Smooth muscle cell (in vitro differentiated cells): ENCODE measurements at regions not wholly inside any gene's neighbourhood (a gene's known extent, or its start where the extent isn't known, plus 50 kb on each side); places are given as distances from the start of the nearest gene placed in this dataset.

ENCODE experiments used
- DNase-seq: peaks from one replicate; lab custom pipeline; 2025; ENCODE audit not compliant: unreplicated experiment; lab: John Stamatoyannopoulos, UW
- H2AFZ ChIP-seq: fragments of 200-600 bp; sonication (generic); 2 replicates; pipeline ENCODE4 v1.6.0; 2016; ENCODE audit warnings: antibody characterized with exemption, low read depth, mild to moderate bottlenecking
- H3F3A ChIP-seq: fragments of 200-600 bp; sonication (generic); 2 replicates; pipeline ENCODE4 v1.6.0; 2017; ENCODE audit warnings: antibody characterized with exemption, low read depth
- H3K27ac ChIP-seq: fragments of 200-600 bp; sonication (generic); 2 replicates; pipeline ENCODE4 v1.5.1; 2016; ENCODE audit warnings: low read depth, mild to moderate bottlenecking
- H3K27me3 ChIP-seq: fragments of 200-600 bp; sonication (generic); 2 replicates; pipeline ENCODE4 v1.6.1; 2016; ENCODE audit warnings: low read depth, mild to moderate bottlenecking
- H3K36me3 ChIP-seq: fragments of 200-600 bp; sonication (generic); 2 replicates; pipeline ENCODE4 v1.5.1; 2016; ENCODE audit warnings: low read depth
- H3K4me1 ChIP-seq: fragments of 200-600 bp; sonication (generic); 2 replicates; pipeline ENCODE4 v1.5.1; 2016; ENCODE audit warnings: low read depth
- H3K4me2 ChIP-seq: fragments of 200-600 bp; sonication (generic); 2 replicates; pipeline ENCODE4 v1.6.0; 2016; ENCODE audit warnings: mild to moderate bottlenecking
- H3K4me3 ChIP-seq: fragments of 200-600 bp; sonication (generic); 2 replicates; pipeline ENCODE4 v1.5.1; 2016; ENCODE audit warnings: mild to moderate bottlenecking
- H3K79me2 ChIP-seq: fragments of 200-600 bp; sonication (generic); 2 replicates; pipeline ENCODE4 v1.6.0; 2016; ENCODE audit warnings: low read depth, mild to moderate bottlenecking
- H3K9ac ChIP-seq: fragments of 200-600 bp; sonication (generic); 2 replicates; pipeline ENCODE4 v1.6.0; 2016; ENCODE audit warnings: low read depth
- H3K9me3 ChIP-seq: fragments of 200-600 bp; sonication (generic); replicated peaks from 2 replicates; pipeline ENCODE4 v1.5.1; 2016; ENCODE audit warnings: low read depth
- H4K20me1 ChIP-seq: fragments of 200-600 bp; sonication (generic); 2 replicates; pipeline ENCODE4 v1.6.0; 2016; ENCODE audit warnings: low read depth
- WGBS: methylation state at CpG from one replicate; pipeline ENCODE4 v1.1.7; 2016; ENCODE audit warnings: low lambda C conversion rate; 5-methylcytosine and 5-hydroxymethylcytosine counted together
- TF ChIP-seq, protein P1 (sequence below): fragments of 200-600 bp; sonication (generic); IDR thresholded peaks from 2 replicates; pipeline ENCODE4 v1.5.1; 2017; ENCODE audit warnings: borderline replicate concordance, mild to moderate bottlenecking, antibody characterized with exemption; ENCODE audit not compliant: insufficient read depth, poor library complexity, severe bottlenecking

DNA sequence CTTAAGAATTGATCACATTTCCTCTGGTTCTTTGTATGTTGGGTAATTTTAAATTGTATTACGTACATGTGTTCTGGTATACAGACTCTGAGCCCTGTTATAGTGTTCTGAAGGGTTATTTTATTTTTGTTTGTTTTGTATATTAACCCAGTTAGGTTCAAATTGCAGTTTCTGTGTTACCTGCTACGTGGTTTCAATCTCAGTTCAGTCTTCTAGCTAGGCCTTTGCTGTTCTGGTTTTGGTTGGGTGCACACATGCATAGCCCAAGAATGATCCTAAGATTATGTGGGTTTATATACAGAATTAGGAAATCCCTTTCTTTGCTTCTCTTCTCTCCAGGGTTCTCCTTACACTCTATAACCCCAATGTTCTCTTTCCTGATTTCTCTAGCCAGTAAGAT lies 161.0 kb downstream of the PPP1R2C start:
- no peaks in the 10 kb centered on the region for H3K9me3 ChIP-seq
- no peaks in the 10 kb centered on the region for H3K27me3 ChIP-seq
- H3F3A ChIP-seq, result no peaks in the 10 kb centered on the region
- no peak overlapping the region for H3K27ac ChIP-seq
- H3K79me2 ChIP-seq, result no peaks in the 10 kb centered on the region
- no peaks in the 10 kb centered on the region for H3K4me1 ChIP-seq
- H3K36me3 ChIP-seq, result no peaks in the 10 kb centered on the region
- no peak overlapping the region for H2AFZ ChIP-seq
- H4K20me1 ChIP-seq, result no peaks in the 10 kb centered on the region
- WGBS, result 91% methylated on average over 2 of the region's 2 CpGs
- no peak overlapping the region for H3K4me2 ChIP-seq
- no peak for DNase-seq
- H3K4me3 ChIP-seq, result no peak overlapping the region
- TF ChIP-seq, protein P1, sequence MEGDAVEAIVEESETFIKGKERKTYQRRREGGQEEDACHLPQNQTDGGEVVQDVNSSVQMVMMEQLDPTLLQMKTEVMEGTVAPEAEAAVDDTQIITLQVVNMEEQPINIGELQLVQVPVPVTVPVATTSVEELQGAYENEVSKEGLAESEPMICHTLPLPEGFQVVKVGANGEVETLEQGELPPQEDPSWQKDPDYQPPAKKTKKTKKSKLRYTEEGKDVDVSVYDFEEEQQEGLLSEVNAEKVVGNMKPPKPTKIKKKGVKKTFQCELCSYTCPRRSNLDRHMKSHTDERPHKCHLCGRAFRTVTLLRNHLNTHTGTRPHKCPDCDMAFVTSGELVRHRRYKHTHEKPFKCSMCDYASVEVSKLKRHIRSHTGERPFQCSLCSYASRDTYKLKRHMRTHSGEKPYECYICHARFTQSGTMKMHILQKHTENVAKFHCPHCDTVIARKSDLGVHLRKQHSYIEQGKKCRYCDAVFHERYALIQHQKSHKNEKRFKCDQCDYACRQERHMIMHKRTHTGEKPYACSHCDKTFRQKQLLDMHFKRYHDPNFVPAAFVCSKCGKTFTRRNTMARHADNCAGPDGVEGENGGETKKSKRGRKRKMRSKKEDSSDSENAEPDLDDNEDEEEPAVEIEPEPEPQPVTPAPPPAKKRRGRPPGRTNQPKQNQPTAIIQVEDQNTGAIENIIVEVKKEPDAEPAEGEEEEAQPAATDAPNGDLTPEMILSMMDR, result no peak
- no peak overlapping the region for H3K9ac ChIP-seq

- Histone ChIP-seq H3K79me2 (no peaks in the 10 kb centered on the region), H3K36me3 (no peaks in the 10 kb centered on the region), H3K27me3 (no peaks in the 10 kb centered on the region), H2AFZ (no peak overlapping the region), H4K20me1 (no peaks in the 10 kb centered on the region), H3K4me3 (no peak overlapping the region), H3K27ac (no peak overlapping the region), H3K9ac (no peak overlapping the region), H3K4me2 (no peak overlapping the region), H3F3A (no peaks in the 10 kb centered on the region), H3K4me1 (no peaks in the 10 kb centered on the region), H3K9me3 (no peaks in the 10 kb centered on the region)
- TF ChIP-seq, protein P1, result peak; percentile 7
- 83% methylated on average over 1 of the region's 1 CpG for WGBS
- no peak for DNase-seq
Observed at GRCh38 chrX:42615161-42615563, 162.8 kb downstream of the PPP1R2C start.

DNA sequence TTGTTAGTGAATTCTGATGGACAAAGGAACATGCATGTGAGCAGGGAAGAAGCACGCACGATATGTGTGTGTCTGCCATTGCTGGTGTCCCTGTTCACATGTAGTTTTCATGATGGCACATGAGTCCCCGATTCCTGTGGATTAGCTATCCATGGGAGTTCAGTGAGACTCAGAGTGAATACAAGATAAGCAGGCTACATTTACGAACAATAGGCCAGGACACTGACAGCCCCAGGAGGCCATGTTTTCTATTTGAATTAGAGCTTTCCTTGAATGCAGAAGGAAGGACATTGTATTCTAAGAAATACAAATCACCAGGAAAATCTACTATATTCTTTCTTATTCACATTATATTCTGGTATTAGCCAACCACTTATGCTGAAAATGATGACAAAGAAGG lies 171.4 kb downstream of the PPP1R2C start:
- Histone ChIP-seq H3K27ac (no peak overlapping the region), H3F3A (no peaks in the 10 kb centered on the region), H3K79me2 (no peaks in the 10 kb centered on the region), H3K4me1 (peaks cover 13% of the 10 kb centered on the region), H4K20me1 (no peaks in the 10 kb centered on the region), H3K4me2 (no peak overlapping the region), H3K9me3 (no peaks in the 10 kb centered on the region), H3K9ac (no peak overlapping the region), H3K36me3 (no peaks in the 10 kb centered on the region), H2AFZ (no peak overlapping the region), H3K4me3 (no peak overlapping the region), H3K27me3 (no peaks in the 10 kb centered on the region)
- WGBS, result 94% methylated on average over 4 of the region's 4 CpGs
- no peak for DNase-seq
- TF ChIP-seq, protein P1, result no peak

- H3K4me1 ChIP-seq, result peaks cover 13% of the 10 kb centered on the region
- no peaks in the 10 kb centered on the region for H3F3A ChIP-seq
- no peak overlapping the region for H3K4me3 ChIP-seq
- H3K27ac ChIP-seq, result no peak overlapping the region
- no peaks in the 10 kb centered on the region for H4K20me1 ChIP-seq
- no peak overlapping the region for H3K9ac ChIP-seq
- DNase-seq, result no peak
- WGBS, result 96% methylated on average over 2 of the region's 2 CpGs
- H3K36me3 ChIP-seq, result no peaks in the 10 kb centered on the region
- no peak overlapping the region for H2AFZ ChIP-seq
- H3K9me3 ChIP-seq, result no peaks in the 10 kb centered on the region
- no peaks in the 10 kb centered on the region for H3K27me3 ChIP-seq
- H3K79me2 ChIP-seq, result no peaks in the 10 kb centered on the region
- TF ChIP-seq, protein P1, result no peak
- H3K4me2 ChIP-seq, result no peak overlapping the region
Observed at GRCh38 chrX:42604302-42604701, 173.7 kb downstream of the PPP1R2C start.
